ENCODE measurements at regions not wholly inside any gene's neighbourhood (a gene's known extent, or its start where the extent isn't known, plus 50 kb on each side); places are given as distances from the start of the nearest gene placed in this dataset.

DNA sequence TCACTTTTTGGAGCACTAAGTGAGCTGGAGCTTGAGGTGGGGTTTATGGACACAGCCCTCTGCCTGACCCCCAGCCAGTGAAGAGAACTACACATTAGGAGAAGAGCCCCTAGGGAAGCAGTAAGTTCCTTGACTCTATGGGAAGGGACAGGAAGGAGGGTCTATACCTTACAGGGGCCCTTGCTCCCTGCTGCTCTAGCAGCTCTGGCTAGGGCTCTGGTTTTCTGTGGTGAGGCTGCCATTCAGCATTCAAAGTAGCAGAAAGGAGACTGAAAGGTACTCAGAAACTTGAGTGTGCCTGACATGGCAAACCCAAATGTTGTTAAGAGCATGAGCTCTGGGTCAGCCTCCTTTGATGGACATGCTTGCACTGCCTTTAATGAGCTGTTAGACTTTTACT lies 144.0 kb upstream of the KIT start:
- TF ChIP-seq, protein P1, sequence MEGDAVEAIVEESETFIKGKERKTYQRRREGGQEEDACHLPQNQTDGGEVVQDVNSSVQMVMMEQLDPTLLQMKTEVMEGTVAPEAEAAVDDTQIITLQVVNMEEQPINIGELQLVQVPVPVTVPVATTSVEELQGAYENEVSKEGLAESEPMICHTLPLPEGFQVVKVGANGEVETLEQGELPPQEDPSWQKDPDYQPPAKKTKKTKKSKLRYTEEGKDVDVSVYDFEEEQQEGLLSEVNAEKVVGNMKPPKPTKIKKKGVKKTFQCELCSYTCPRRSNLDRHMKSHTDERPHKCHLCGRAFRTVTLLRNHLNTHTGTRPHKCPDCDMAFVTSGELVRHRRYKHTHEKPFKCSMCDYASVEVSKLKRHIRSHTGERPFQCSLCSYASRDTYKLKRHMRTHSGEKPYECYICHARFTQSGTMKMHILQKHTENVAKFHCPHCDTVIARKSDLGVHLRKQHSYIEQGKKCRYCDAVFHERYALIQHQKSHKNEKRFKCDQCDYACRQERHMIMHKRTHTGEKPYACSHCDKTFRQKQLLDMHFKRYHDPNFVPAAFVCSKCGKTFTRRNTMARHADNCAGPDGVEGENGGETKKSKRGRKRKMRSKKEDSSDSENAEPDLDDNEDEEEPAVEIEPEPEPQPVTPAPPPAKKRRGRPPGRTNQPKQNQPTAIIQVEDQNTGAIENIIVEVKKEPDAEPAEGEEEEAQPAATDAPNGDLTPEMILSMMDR (IDR thresholded peaks at IDR 0.05): no peak
- TF ChIP-seq EZH2 (IDR thresholded peaks at IDR 0.05; ENCODE audit: borderline replicate concordance, insufficient read depth, low read depth, low read length, poor library complexity, severe bottlenecking): no peak

Measured in B cell (primary cell).